Ishikawa (cell line): ENCODE measurements at regions not wholly inside any gene's neighbourhood (a gene's known extent, or its start where the extent isn't known, plus 50 kb on each side); places are given as distances from the start of the nearest gene placed in this dataset.

ENCODE experiments used
- EP300 ChIP-seq: IDR thresholded peaks from 2 replicates; pipeline ENCODE4 v1.6.1; 2012; ENCODE audit warnings: borderline replicate concordance
- TCF12 ChIP-seq: IDR thresholded peaks from 2 replicates; pipeline ENCODE4 v1.6.1; 2012; ENCODE audit warnings: low read depth

GRCh38 chr3:150255413-150255812, 152.7 kb upstream of the TSC22D2 start:
- no peak for TF ChIP-seq EP300
- no peak for TF ChIP-seq TCF12
